PFSK-1 (cell line): ENCODE measurements at regions not wholly inside any gene's neighbourhood (a gene's known extent, or its start where the extent isn't known, plus 50 kb on each side); places are given as distances from the start of the nearest gene placed in this dataset.

Source experiments
- FOXP2 ChIP-seq: optimal IDR thresholded peaks from 2 replicates; pipeline ENCODE3; 2011; ENCODE audit warnings: borderline replicate concordance, control low read depth, inconsistent platforms; ENCODE audit not compliant: insufficient read depth; ENCODE audit errors: extremely low read length, extremely low read depth
- POLR2AphosphoS5 ChIP-seq: IDR thresholded peaks from 2 replicates; pipeline ENCODE4 v1.6.1; 2012; ENCODE audit warnings: low read depth, mild to moderate bottlenecking, control low read depth, low read length, moderate library complexity
- SIN3A ChIP-seq: IDR thresholded peaks from 2 replicates; pipeline ENCODE4 v1.6.1; 2012; ENCODE audit warnings: mild to moderate bottlenecking, low read length, moderate library complexity, borderline replicate concordance; ENCODE audit not compliant: insufficient read depth
- TAF1 ChIP-seq: IDR thresholded peaks from 2 replicates; pipeline ENCODE4 v1.6.1; 2012; ENCODE audit warnings: low read length, control low read depth, borderline replicate concordance; ENCODE audit not compliant: insufficient read depth
- TF ChIP-seq, protein P1 (sequence below), 2 experiments: IDR thresholded peaks; 2 replicates each; pipeline versions ENCODE4 v1.6.1 to v1.8.0; 2011 to 2012; ENCODE audit warnings: low read depth in 2 of 2, low read length in 2 of 2, control low read depth in 1 of 2, inconsistent platforms in 1 of 2, mild to moderate bottlenecking in 1 of 2, moderate library complexity in 1 of 2; ENCODE audit not compliant: insufficient read depth in 1 of 2

- TF ChIP-seq TAF1 (no peak), SIN3A (no peak), FOXP2 (no peak), POLR2AphosphoS5 (no peak)
- TF ChIP-seq, protein P1, sequence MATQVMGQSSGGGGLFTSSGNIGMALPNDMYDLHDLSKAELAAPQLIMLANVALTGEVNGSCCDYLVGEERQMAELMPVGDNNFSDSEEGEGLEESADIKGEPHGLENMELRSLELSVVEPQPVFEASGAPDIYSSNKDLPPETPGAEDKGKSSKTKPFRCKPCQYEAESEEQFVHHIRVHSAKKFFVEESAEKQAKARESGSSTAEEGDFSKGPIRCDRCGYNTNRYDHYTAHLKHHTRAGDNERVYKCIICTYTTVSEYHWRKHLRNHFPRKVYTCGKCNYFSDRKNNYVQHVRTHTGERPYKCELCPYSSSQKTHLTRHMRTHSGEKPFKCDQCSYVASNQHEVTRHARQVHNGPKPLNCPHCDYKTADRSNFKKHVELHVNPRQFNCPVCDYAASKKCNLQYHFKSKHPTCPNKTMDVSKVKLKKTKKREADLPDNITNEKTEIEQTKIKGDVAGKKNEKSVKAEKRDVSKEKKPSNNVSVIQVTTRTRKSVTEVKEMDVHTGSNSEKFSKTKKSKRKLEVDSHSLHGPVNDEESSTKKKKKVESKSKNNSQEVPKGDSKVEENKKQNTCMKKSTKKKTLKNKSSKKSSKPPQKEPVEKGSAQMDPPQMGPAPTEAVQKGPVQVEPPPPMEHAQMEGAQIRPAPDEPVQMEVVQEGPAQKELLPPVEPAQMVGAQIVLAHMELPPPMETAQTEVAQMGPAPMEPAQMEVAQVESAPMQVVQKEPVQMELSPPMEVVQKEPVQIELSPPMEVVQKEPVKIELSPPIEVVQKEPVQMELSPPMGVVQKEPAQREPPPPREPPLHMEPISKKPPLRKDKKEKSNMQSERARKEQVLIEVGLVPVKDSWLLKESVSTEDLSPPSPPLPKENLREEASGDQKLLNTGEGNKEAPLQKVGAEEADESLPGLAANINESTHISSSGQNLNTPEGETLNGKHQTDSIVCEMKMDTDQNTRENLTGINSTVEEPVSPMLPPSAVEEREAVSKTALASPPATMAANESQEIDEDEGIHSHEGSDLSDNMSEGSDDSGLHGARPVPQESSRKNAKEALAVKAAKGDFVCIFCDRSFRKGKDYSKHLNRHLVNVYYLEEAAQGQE (IDR thresholded peaks at IDR 0.05; ENCODE audit: insufficient read depth in 1 of 2, low read depth in 2 of 2, low read length in 2 of 2): no peak
Measured at GRCh38 chr7:125074141-125074540, 144.5 kb upstream of the POT1 start.

GRCh38 chr7:125065546-125065945 lies 135.9 kb upstream of the POT1 start:
- TF ChIP-seq SIN3A (no peak), FOXP2 (no peak), TAF1 (no peak), POLR2AphosphoS5 (no peak)
- TF ChIP-seq, protein P1 (IDR thresholded peaks at IDR 0.05; ENCODE audit: insufficient read depth in 1 of 2, low read depth in 2 of 2, low read length in 2 of 2): no peak

GRCh38 chr7:125065001-125065400 lies 135.4 kb upstream of the POT1 start:
- TF ChIP-seq SIN3A (no peak), FOXP2 (no peak), TAF1 (no peak), POLR2AphosphoS5 (no peak)

- TF ChIP-seq TAF1 (no peak), FOXP2 (no peak), POLR2AphosphoS5 (no peak), SIN3A (no peak)
- TF ChIP-seq, protein P1 (IDR thresholded peaks at IDR 0.05; ENCODE audit: insufficient read depth in 1 of 2, low read depth in 2 of 2, low read length in 2 of 2): no peak
Measured at GRCh38 chr7:125061776-125062397, 132.3 kb upstream of the POT1 start.

DNA sequence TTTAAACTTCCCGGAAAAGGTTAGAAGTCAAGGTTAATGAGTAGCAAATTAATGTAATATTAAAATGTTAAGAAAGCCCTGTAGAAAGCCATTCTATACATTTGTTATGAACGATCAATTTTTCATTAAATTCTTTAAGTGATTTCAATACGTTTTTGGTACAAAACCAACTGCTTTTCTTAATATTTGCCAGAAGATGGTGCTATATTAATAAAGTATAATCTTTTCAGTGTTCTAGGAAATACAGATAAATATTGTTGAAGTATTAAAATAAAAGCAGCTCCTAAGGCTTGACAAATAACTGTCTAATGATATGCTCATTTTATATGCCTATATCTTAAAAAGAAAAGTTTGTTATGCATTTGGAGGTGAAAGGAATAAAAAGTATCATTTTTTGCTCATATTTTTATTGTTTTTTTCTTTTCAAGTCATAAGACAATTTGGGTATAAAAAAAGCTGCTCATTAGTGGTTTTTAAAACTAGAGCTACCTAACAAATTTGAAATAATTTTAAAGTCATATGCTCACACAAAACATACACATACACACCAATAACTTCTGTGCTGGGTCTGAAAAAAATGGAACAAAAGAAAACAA lies 130.3 kb upstream of the POT1 start:
- TF ChIP-seq, protein P1 (IDR thresholded peaks at IDR 0.05; ENCODE audit: insufficient read depth in 1 of 2, low read depth in 2 of 2, low read length in 2 of 2): no peak
- TF ChIP-seq TAF1: no peak
- no peak for TF ChIP-seq POLR2AphosphoS5
- no peak for TF ChIP-seq SIN3A
- no peak for TF ChIP-seq FOXP2
